Loucy (cell line): ENCODE measurements at regions not wholly inside any gene's neighbourhood (a gene's known extent, or its start where the extent isn't known, plus 50 kb on each side); places are given as distances from the start of the nearest gene placed in this dataset.
A peak's percentile ranks its signal among the peaks of the same experiment; 100 is the strongest.

ENCODE experiments used
- H2AFZ ChIP-seq: fragments of 200-600 bp; sonication (generic); 2 replicates; pipeline ENCODE4 v1.6.0; 2016; ENCODE audit warnings: antibody characterized with exemption, mild to moderate bottlenecking, low read length, moderate library complexity
- H3F3A ChIP-seq: fragments of 200-600 bp; 2 replicates; pipeline ENCODE4 v1.6.0; 2016; ENCODE audit warnings: antibody characterized with exemption, low read depth, mild to moderate bottlenecking
- H3K27me3 ChIP-seq: fragments of 200-600 bp; sonication (generic); 2 replicates; pipeline ENCODE4 v1.6.1; 2014; ENCODE audit warnings: low read length, mild to moderate bottlenecking; ENCODE audit not compliant: insufficient read depth, poor library complexity, severe bottlenecking
- H3K36me3 ChIP-seq: fragments of 200-600 bp; sonication (generic); 2 replicates; pipeline ENCODE4 v1.6.1; 2016; ENCODE audit warnings: low read length; ENCODE audit not compliant: insufficient read depth
- H3K4me1 ChIP-seq: fragments of 200-600 bp; sonication (generic); 2 replicates; pipeline ENCODE4 v1.5.1; 2014; ENCODE audit warnings: low read length, mild to moderate bottlenecking; ENCODE audit not compliant: insufficient read depth, poor library complexity, severe bottlenecking
- H3K4me2 ChIP-seq: fragments of 200-600 bp; sonication (generic); 2 replicates; pipeline ENCODE4 v1.6.0; 2014; ENCODE audit warnings: antibody characterized with exemption, low read length, low read depth, mild to moderate bottlenecking; ENCODE audit not compliant: poor library complexity, severe bottlenecking
- H3K4me3 ChIP-seq: fragments of 200-600 bp; sonication (generic); 2 replicates; pipeline ENCODE4 v1.5.1; 2014; ENCODE audit warnings: low read length, mild to moderate bottlenecking, mixed read lengths; ENCODE audit not compliant: poor library complexity, severe bottlenecking
- H3K79me2 ChIP-seq: fragments of 200-600 bp; sonication (generic); 2 replicates; pipeline ENCODE4 v1.6.1; 2014; ENCODE audit warnings: low read length; ENCODE audit not compliant: insufficient read depth
- H3K9ac ChIP-seq: fragments of 200-600 bp; sonication (generic); 2 replicates; pipeline ENCODE4 v1.6.0; 2014; ENCODE audit warnings: mild to moderate bottlenecking, low read depth, low read length, moderate library complexity; ENCODE audit not compliant: poor library complexity, severe bottlenecking
- H3K9me2 ChIP-seq: fragments of 200-600 bp; sonication (generic); replicated peaks from 2 replicates; pipeline ENCODE4 v1.6.1; 2016; ENCODE audit warnings: low read depth, low read length, mixed read lengths
- H3K9me3 ChIP-seq: fragments of 200-600 bp; sonication (generic); 2 replicates; pipeline ENCODE4 v1.6.1; 2014; ENCODE audit warnings: mild to moderate bottlenecking, antibody characterized with exemption, low read length, low read depth; ENCODE audit not compliant: insufficient read depth
- H4K20me1 ChIP-seq: fragments of 200-600 bp; sonication (generic); 2 replicates; pipeline ENCODE4 v1.6.0; 2014; ENCODE audit warnings: antibody characterized with exemption, low read length, mild to moderate bottlenecking; ENCODE audit not compliant: insufficient read depth, poor library complexity, severe bottlenecking
- CTCF ChIP-seq: fragments of 200-600 bp; sonication (generic); conservative IDR thresholded peaks from 2 replicates; pipeline ENCODE4 v1.5.1; 2014; ENCODE audit warnings: mild to moderate bottlenecking, antibody characterized with exemption, low read length
- EZH2phosphoT487 ChIP-seq: fragments of 200-600 bp; IDR thresholded peaks from 2 replicates; pipeline ENCODE4 v1.6.1; 2018; ENCODE audit warnings: antibody characterized with exemption, mild to moderate bottlenecking, moderate library complexity, borderline replicate concordance

GRCh38 chr1:34670982-34671381 is 83.9 kb upstream of the GJB5 start:
- no peak for TF ChIP-seq EZH2phosphoT487
- no peak for TF ChIP-seq CTCF
- no peaks in the 10 kb centered on the region for H3K9me2 ChIP-seq

GRCh38 chr1:34671887-34672286 is 83.0 kb upstream of the GJB5 start:
- no peaks in the 10 kb centered on the region for H3K9me2 ChIP-seq
- H4K20me1 ChIP-seq, result no peaks in the 10 kb centered on the region
- H3K9ac ChIP-seq, result no peak overlapping the region
- no peaks in the 10 kb centered on the region for H3F3A ChIP-seq
- no peak overlapping the region for H3K4me2 ChIP-seq
- no peak overlapping the region for H3K4me3 ChIP-seq
- H3K4me1 ChIP-seq, result no peaks in the 10 kb centered on the region
- H3K27me3 ChIP-seq, result no peaks in the 10 kb centered on the region
- H3K36me3 ChIP-seq, result no peaks in the 10 kb centered on the region
- H3K79me2 ChIP-seq, result no peaks in the 10 kb centered on the region
- peaks cover 9% of the 10 kb centered on the region; the same call in 1 of the 2 replicates for H3K9me3 ChIP-seq
- TF ChIP-seq EZH2phosphoT487 (no peak), CTCF (no peak)
- H2AFZ ChIP-seq, result no peak overlapping the region

More at GRCh38 chr1:34670982-34671381, 83.9 kb upstream of the GJB5 start:
- no peak overlapping the region for H3K4me3 ChIP-seq
- no peaks in the 10 kb centered on the region for H4K20me1 ChIP-seq
- no peaks in the 10 kb centered on the region for H3K36me3 ChIP-seq
- H3K4me2 ChIP-seq, result no peak overlapping the region
- no peak overlapping the region for H3K9ac ChIP-seq
- no peaks in the 10 kb centered on the region for H3K79me2 ChIP-seq
- peaks cover 9% of the 10 kb centered on the region; the same call in 1 of the 2 replicates for H3K9me3 ChIP-seq
- no peaks in the 10 kb centered on the region for H3K4me1 ChIP-seq
- no peaks in the 10 kb centered on the region for H3F3A ChIP-seq
- H2AFZ ChIP-seq, result no peak overlapping the region
- no peaks in the 10 kb centered on the region for H3K27me3 ChIP-seq

GRCh38 chr1:34681480-34682451 is 73.1 kb upstream of the GJB5 start:
- H3K79me2 ChIP-seq, result no peaks in the 10 kb centered on the region
- H3K4me1 ChIP-seq, result peaks cover 33% of the 10 kb centered on the region

More at GRCh38 chr1:34681480-34682451, 73.1 kb upstream of the GJB5 start:
- H3K9me3 ChIP-seq, result no peaks in the 10 kb centered on the region
- no peak overlapping the region; the same call in 1 of the 2 replicates for H2AFZ ChIP-seq
- no peak overlapping the region for H3K4me3 ChIP-seq
- no peaks in the 10 kb centered on the region for H3K9me2 ChIP-seq
- no peak overlapping the region for H3K4me2 ChIP-seq
- H4K20me1 ChIP-seq, result no peaks in the 10 kb centered on the region
- peaks cover 4% of the 10 kb centered on the region; the same call in 1 of the 2 replicates for H3F3A ChIP-seq
- no peaks in the 10 kb centered on the region for H3K36me3 ChIP-seq
- TF ChIP-seq CTCF (peak; percentile 84), EZH2phosphoT487 (no peak)
- H3K27me3 ChIP-seq, result no peaks in the 10 kb centered on the region
- H3K9ac ChIP-seq, result no peak overlapping the region
